Muscle of leg (tissue), 3 donors: ENCODE measurements at regions not wholly inside any gene's neighbourhood (a gene's known extent, or its start where the extent isn't known, plus 50 kb on each side); places are given as distances from the start of the nearest gene placed in this dataset.
"Not testable (repeated sequence)": the region's sequence is repeated elsewhere in the genome, so short reads cannot be mapped to it uniquely, and the experiment has no call there.

ENCODE experiments used
- DNase-seq: peaks from one replicate; pipeline ENCODE4 v3.0.0; 2013
- H3K27ac ChIP-seq: one replicate; pipeline ENCODE4 v1.5.1; 2013; ENCODE audit warnings: mild to moderate bottlenecking, low read length, control low read depth
- H3K27me3 ChIP-seq: one replicate; pipeline ENCODE4 v1.6.1; 2013; ENCODE audit warnings: low read length; ENCODE audit not compliant: control insufficient read depth, insufficient read depth
- H3K36me3 ChIP-seq: one replicate; pipeline ENCODE4 v1.6.1; 2013; ENCODE audit warnings: low read length; ENCODE audit not compliant: control insufficient read depth, insufficient read depth
- H3K4me1 ChIP-seq: one replicate; pipeline ENCODE4 v1.6.1; 2013; ENCODE audit warnings: low read length; ENCODE audit not compliant: control insufficient read depth, insufficient read depth
- H3K4me3 ChIP-seq: one replicate; pipeline ENCODE4 v1.5.1; 2013; ENCODE audit warnings: low read length, control low read depth
- H3K9me3 ChIP-seq: replicated peaks from 2 replicates; pipeline ENCODE4 v1.6.1; 2013; ENCODE audit warnings: low read depth, low read length; ENCODE audit not compliant: control insufficient read depth
- WGBS: methylation state at CpG from one replicate; pipeline ENCODE4 v1.1.5; 2013; ENCODE audit warnings: missing lambda C conversion rate; ENCODE audit not compliant: insufficient coverage; 5-methylcytosine and 5-hydroxymethylcytosine counted together

- 88% methylated on average over 4 of the region's 4 CpGs for WGBS
- no peaks in the 10 kb centered on the region for H3K36me3 ChIP-seq
Observed at GRCh38 chr6:160804639-160805038, 102.6 kb downstream of the PLG start.

DNA sequence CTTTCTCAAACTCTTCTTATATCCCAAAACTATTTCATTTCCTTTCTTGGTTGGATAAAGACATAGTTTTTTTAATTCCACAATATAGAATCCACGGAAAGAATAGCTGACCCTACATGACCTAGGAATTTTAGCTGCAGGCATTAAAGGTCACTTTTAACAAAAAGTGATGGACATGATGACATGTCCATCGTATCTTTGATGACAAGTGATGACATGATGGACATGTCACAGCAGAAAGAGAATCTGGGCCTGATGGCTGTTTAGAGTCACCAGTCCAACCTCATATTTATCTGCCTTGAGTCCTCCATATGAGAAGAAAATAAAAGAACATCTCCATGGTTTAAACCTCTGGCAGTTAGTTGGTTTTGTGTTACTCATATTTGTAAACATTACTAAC is 106.2 kb downstream of the PLG start:
- Histone ChIP-seq H3K4me3 (no peak overlapping the region), H3K36me3 (no peaks in the 10 kb centered on the region)
- WGBS, result no CpG with 5 or more reads among the region's 2 CpGs

More at GRCh38 chr6:160804639-160805038, 102.6 kb downstream of the PLG start:
- no peaks in the 10 kb centered on the region for H3K27me3 ChIP-seq
- H3K9me3 ChIP-seq, result no peaks in the 10 kb centered on the region
- no peak for DNase-seq
- H3K27ac ChIP-seq, result no peak overlapping the region
- no peaks in the 10 kb centered on the region for H3K4me1 ChIP-seq
- H3K4me3 ChIP-seq, result no peak overlapping the region

GRCh38 chr6:160810238-160810637 is 108.2 kb downstream of the PLG start:
- no CpG with 5 or more reads among the region's 3 CpGs for WGBS
- H3K9me3 ChIP-seq, result no peaks in the 10 kb centered on the region
- DNase-seq, result no peak
- H3K4me1 ChIP-seq, result no peaks in the 10 kb centered on the region
- H3K4me3 ChIP-seq, result no peak overlapping the region
- no peak overlapping the region for H3K27ac ChIP-seq
- no peaks in the 10 kb centered on the region for H3K36me3 ChIP-seq
- no peaks in the 10 kb centered on the region for H3K27me3 ChIP-seq

More for the DNA sequence above, 106.2 kb downstream of the PLG start:
- Histone ChIP-seq H3K4me1 (no peaks in the 10 kb centered on the region), H3K9me3 (no peaks in the 10 kb centered on the region), H3K27ac (no peak overlapping the region), H3K27me3 (no peaks in the 10 kb centered on the region)
- no peak for DNase-seq

DNA sequence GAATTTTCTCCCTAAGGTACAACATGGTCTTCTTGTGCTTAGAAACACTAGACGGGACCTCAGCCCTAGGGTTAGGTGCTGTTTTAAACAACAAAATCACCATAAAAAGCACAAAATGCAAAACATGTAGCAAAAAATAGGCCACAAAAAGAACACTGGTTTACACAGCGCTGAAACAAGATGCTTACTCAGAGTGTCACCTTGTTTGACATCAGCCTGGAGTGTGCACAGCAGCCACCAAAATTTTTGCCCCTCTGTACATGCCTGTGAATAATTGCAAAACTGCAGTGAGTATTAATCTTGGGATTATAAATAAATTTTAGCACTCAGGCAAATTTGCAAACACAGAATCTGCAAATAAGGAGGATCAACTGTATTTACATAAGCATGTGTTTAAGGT is 110.1 kb downstream of the PLG start:
- H3K9me3 ChIP-seq, result no peaks in the 10 kb centered on the region
- WGBS, result no CpG with 5 or more reads among the region's 2 CpGs
- H3K4me1 ChIP-seq, result no peaks in the 10 kb centered on the region
- no peak overlapping the region for H3K27ac ChIP-seq
- no peak for DNase-seq
- no peak overlapping the region for H3K4me3 ChIP-seq
- H3K27me3 ChIP-seq, result no peaks in the 10 kb centered on the region
- H3K36me3 ChIP-seq, result no peaks in the 10 kb centered on the region

DNA sequence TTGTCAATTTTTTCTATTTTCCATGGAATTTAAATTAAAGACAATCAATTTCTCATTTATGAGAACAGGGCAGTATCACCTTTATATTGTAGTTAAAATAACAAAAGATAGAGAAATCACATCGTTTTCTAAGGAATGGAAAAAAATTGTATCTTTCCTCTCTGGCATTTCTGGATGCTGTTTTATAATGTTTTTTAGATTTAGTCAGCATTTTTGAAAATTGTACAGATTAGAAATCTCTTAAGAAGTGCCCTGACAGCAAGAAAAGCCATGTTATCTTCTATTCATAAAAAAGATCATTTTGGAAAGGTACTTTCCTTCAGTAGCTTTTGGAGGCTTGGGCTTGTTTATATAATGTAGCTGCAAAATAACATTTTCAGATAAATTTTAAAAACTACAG is 116.9 kb downstream of the PLG start:
- H3K4me3 ChIP-seq, result no peak overlapping the region
- WGBS, result no CpG with 5 or more reads among the region's 1 CpG

GRCh38 chr6:160820661-160821060 is 118.6 kb downstream of the PLG start:
- H3K27me3 ChIP-seq, H3K27ac ChIP-seq, DNase-seq, H3K4me3 ChIP-seq, H3K4me1 ChIP-seq, H3K36me3 ChIP-seq, H3K9me3 ChIP-seq: not testable (repeated sequence)
- WGBS, result 96% methylated on average over 5 of the region's 8 CpGs

More for the DNA sequence above, 116.9 kb downstream of the PLG start:
- Histone ChIP-seq H3K27ac (no peak overlapping the region), H3K27me3 (no peaks in the 10 kb centered on the region), H3K4me1 (no peaks in the 10 kb centered on the region), H3K9me3 (peaks cover 3% of the 10 kb centered on the region), H3K36me3 (no peaks in the 10 kb centered on the region)
- no peak for DNase-seq

GRCh38 chr6:160831739-160832138 is 129.7 kb downstream of the PLG start:
- Histone ChIP-seq H3K36me3 (no peaks in the 10 kb centered on the region), H3K27ac (no peak overlapping the region), H3K9me3 (no peaks in the 10 kb centered on the region), H3K4me3 (no peak overlapping the region), H3K27me3 (no peaks in the 10 kb centered on the region), H3K4me1 (no peaks in the 10 kb centered on the region)
- WGBS, result no CpG with 5 or more reads among the region's 1 CpG
- DNase-seq, result no peak

DNA sequence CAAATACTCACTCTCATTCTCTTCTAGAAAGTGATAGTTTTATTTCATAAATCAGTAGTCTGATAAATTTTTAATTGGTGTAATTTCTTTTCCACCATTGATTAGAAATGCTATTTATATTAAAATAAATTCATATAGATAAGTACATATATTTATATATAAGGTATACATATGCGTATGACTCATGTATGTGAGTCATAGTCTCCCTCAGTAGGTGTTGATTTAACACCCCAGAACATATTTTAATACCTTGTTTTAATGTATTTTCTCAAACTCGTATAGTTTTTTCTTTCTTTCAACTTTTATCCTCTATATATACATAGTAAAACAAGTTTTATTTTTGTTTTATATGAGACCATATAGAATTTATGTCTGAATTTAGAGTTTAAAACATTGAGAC is 130.4 kb downstream of the PLG start:
- Histone ChIP-seq H3K9me3 (no peaks in the 10 kb centered on the region), H3K4me1 (no peaks in the 10 kb centered on the region), H3K36me3 (no peaks in the 10 kb centered on the region), H3K27me3 (no peaks in the 10 kb centered on the region), H3K4me3 (no peak overlapping the region), H3K27ac (no peak overlapping the region)
- no peak for DNase-seq
- no CpG with 5 or more reads among the region's 2 CpGs for WGBS

DNA sequence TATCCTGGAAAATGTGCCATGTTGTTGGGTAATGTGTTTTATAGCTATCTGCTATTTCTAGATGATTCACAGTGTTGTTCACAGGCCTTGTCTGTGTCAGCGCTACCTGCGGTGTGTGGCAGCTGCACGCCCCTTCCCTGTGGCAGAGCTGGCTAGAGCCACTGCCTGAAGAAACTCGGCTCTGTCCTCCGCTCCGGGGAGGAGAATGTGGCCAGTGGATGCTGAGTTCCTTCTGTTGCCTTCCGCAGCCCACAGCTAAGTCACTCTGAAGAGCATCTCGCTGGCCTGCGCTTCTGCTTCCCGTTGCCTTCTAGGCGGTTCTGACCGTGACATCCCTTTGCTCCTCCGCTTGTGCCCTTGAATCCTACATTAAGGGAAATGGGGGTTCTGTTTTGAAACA is 135.1 kb downstream of the PLG start:
- WGBS, result 82% methylated on average over 7 of the region's 13 CpGs
- H3K27ac ChIP-seq, result no peak overlapping the region
- no peaks in the 10 kb centered on the region for H3K36me3 ChIP-seq
- H3K4me1 ChIP-seq, result no peaks in the 10 kb centered on the region
- no peaks in the 10 kb centered on the region for H3K27me3 ChIP-seq
- H3K4me3 ChIP-seq, result no peak overlapping the region
- no peaks in the 10 kb centered on the region for H3K9me3 ChIP-seq
- DNase-seq, result no peak

DNA sequence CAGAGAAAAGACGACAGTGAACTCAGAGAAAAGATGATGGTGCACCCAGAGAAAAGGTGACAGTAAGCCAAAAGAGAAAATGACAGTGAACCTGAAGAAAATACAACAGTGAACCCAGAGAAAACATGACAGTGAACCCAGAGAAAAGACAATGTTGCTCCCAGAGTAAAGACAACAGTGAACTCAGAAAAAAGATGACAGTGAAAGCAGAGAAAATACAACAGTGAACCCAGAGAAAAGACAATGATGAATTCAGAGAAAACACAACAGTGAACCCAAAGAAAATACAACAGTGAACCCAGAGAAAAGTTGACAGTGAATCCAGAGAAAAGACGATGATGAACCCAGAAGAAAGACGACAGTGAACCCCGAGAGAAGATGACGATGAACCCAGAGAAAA is 140.5 kb upstream of the MAP3K4 start:
- no peak overlapping the region for H3K27ac ChIP-seq
- no peak for DNase-seq
- H3K4me3 ChIP-seq, result no peak overlapping the region
- 84% methylated on average over 5 of the region's 5 CpGs for WGBS
- no peaks in the 10 kb centered on the region for H3K27me3 ChIP-seq
- no peaks in the 10 kb centered on the region for H3K36me3 ChIP-seq
- no peaks in the 10 kb centered on the region for H3K4me1 ChIP-seq
- H3K9me3 ChIP-seq, result peaks cover 5% of the 10 kb centered on the region

DNA sequence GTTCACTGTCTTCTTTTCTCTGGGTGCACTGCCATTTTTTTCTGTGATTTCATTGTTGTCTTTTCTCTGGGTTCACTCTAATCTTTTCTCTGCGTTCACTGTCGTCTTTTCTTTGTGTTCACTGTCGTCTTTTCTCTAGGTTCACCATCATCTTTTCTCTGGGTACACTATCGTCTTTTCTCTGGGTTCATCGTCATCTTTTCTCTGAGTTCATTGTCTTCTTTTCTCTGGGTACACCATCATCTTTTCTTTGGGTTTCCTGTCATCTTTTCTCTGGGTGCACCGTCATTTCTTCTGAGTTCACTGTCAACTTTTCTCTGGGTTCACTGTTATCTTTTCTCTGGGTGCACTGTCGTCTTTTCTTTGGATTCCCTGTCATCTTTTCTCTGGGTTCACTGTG is 137.6 kb upstream of the MAP3K4 start:
- Histone ChIP-seq H3K27me3 (no peaks in the 10 kb centered on the region), H3K36me3 (no peaks in the 10 kb centered on the region), H3K4me3 (no peak overlapping the region), H3K4me1 (no peaks in the 10 kb centered on the region), H3K9me3 (peaks cover 2% of the 10 kb centered on the region), H3K27ac (no peak overlapping the region)
- WGBS, result 85% methylated on average over 7 of the region's 7 CpGs
- no peak for DNase-seq
